ENCODE measurements at regions not wholly inside any gene's neighbourhood (a gene's known extent, or its start where the extent isn't known, plus 50 kb on each side); places are given as distances from the start of the nearest gene placed in this dataset.

DNA sequence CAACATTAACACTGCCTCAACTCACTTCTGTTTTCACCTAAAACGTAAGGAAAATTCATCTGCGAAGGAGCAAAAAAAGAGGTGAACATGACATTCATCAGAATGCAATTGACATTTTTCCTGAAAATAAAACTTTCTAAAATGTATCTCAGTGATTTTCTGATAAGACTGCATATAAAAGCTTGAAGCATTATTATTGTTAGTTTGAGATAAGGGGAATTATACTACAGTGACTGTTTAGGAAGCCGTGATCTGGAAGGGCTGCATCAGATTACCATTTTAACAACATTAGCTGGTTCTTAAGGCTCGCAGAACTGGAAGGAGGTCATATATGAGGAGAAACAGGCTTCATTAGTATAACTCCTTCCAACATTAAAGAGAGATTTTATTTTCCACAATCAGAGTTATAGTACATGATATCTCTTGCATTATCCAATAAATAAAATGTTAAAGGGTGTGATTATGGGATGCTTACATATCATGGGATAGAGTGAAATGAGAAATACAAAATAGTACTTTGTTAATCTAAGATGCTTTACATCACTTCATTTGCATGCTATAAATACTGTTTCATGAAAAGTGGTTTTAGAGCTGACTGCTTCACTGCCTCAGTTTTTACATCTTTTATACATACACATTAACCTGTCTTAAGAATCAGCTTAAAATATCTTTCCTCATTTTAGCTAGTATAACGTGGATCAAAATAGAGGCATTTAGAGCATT, 1820.1 kb upstream of the TENM3 start:
- H3K27ac Mint-ChIP-seq = no peak overlapping the region
- ATAC-seq (replicated peaks in 1 of 4) (no peak), DNase-seq (no peak)
- POLR2A ChIA-PET = no interaction called here
- no peaks in the 10 kb centered on the region for H3K36me3 ChIP-seq (ENCODE audit: control insufficient read depth in 2 of 2, extremely low read depth in 1 of 2, insufficient read depth in 1 of 2, low read length in 1 of 2)
- H3K27me3 ChIP-seq (replicated peaks in 1 of 2; ENCODE audit: control insufficient read depth in 2 of 2, extremely low read depth in 1 of 2, insufficient read depth in 2 of 2, low read length in 1 of 2) = no peaks in the 10 kb centered on the region
- no CpG with 5 or more reads among the region's 5 CpGs for WGBS (ENCODE audit: insufficient coverage)
- H3K4me3 ChIP-seq (ENCODE audit: control insufficient read depth in 1 of 2, extremely low read depth in 1 of 2, low read length in 1 of 2) = no peak overlapping the region
- H3K36me3 Mint-ChIP-seq = no peaks in the 10 kb centered on the region
- H3K27ac ChIP-seq (ENCODE audit: low read length) = no peak overlapping the region
- H3K27me3 Mint-ChIP-seq = no peaks in the 10 kb centered on the region
- H3K4me1 Mint-ChIP-seq = no peaks in the 10 kb centered on the region
- CTCF ChIA-PET = no interaction called here
- H3K4me1 ChIP-seq (ENCODE audit: control insufficient read depth in 1 of 2, extremely low read depth in 1 of 2, insufficient read depth in 2 of 2, low read length in 2 of 2) = no peaks in the 10 kb centered on the region
- peaks cover 0 to 10% (median 8%) of the 10 kb centered on the region in 3 donors for H3K9me3 Mint-ChIP-seq
- no peaks in the 10 kb centered on the region for H3K9me3 ChIP-seq
- no peak overlapping the region for H3K4me3 Mint-ChIP-seq

- CTCF ChIA-PET = no interaction called here
- Histone ChIP-seq H3K4me3 (ENCODE audit: control insufficient read depth in 1 of 2, extremely low read depth in 1 of 2, low read length in 1 of 2) (no peak overlapping the region), H3K4me1 (ENCODE audit: control insufficient read depth in 1 of 2, extremely low read depth in 1 of 2, insufficient read depth in 2 of 2, low read length in 2 of 2) (no peaks in the 10 kb centered on the region), H3K36me3 (ENCODE audit: control insufficient read depth in 2 of 2, extremely low read depth in 1 of 2, insufficient read depth in 1 of 2, low read length in 1 of 2) (no peaks in the 10 kb centered on the region), H3K9me3 (no peaks in the 10 kb centered on the region), H3K27me3 (replicated peaks in 1 of 2; ENCODE audit: control insufficient read depth in 2 of 2, extremely low read depth in 1 of 2, insufficient read depth in 2 of 2, low read length in 1 of 2) (no peaks in the 10 kb centered on the region), H3K27ac (ENCODE audit: low read length) (no peak overlapping the region)
- Mint-ChIP-seq H3K9me3 (peaks cover 0 to 10% (median 8%) of the 10 kb centered on the region in 3 donors), H3K4me3 (no peak overlapping the region), H3K36me3 (no peaks in the 10 kb centered on the region), H3K4me1 (no peaks in the 10 kb centered on the region), H3K27me3 (no peaks in the 10 kb centered on the region), H3K27ac (no peak overlapping the region)
- DNase-seq (no peak), ATAC-seq (replicated peaks in 1 of 4) (no peak)
- POLR2A ChIA-PET = no interaction called here
- WGBS (ENCODE audit: insufficient coverage) = 100% methylated on average over 2 of the region's 4 CpGs
Measured at GRCh38 chr4:180423712-180424057, 1819.5 kb upstream of the TENM3 start.

DNA sequence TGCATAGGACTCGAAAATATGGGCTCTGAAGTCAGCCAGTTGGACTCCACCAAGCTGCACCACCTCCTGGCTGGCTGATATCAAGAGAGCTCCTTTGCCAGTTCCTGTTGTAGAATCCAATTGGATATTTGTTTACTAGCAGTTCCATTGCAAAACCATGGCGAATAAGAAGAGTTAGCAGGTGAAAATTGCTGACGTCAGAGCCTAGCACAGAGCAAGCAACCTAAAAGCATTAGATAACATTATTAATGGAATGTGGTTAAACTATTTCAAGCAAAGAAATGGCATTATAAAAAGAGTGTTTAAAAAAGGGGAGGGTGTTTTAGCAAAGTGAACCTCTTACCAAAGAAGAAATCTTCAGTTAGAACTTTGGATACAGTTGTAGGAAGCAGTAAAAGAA, 1816.3 kb upstream of the TENM3 start:
- ATAC-seq (replicated peaks in 1 of 4) = no peak
- Mint-ChIP-seq H3K36me3 (no peaks in the 10 kb centered on the region), H3K9me3 (peaks cover under 1 to 14% (median 4%) of the 10 kb centered on the region in 3 donors), H3K27ac (no peak overlapping the region), H3K4me3 (no peak overlapping the region), H3K4me1 (no peaks in the 10 kb centered on the region), H3K27me3 (no peaks in the 10 kb centered on the region)
- Histone ChIP-seq H3K36me3 (ENCODE audit: control insufficient read depth in 2 of 2, extremely low read depth in 1 of 2, insufficient read depth in 1 of 2, low read length in 1 of 2) (no peaks in the 10 kb centered on the region), H3K9me3 (no peaks in the 10 kb centered on the region), H3K4me1 (ENCODE audit: control insufficient read depth in 1 of 2, extremely low read depth in 1 of 2, insufficient read depth in 2 of 2, low read length in 2 of 2) (no peaks in the 10 kb centered on the region), H3K27me3 (replicated peaks in 1 of 2; ENCODE audit: control insufficient read depth in 2 of 2, extremely low read depth in 1 of 2, insufficient read depth in 2 of 2, low read length in 1 of 2) (no peaks in the 10 kb centered on the region), H3K27ac (ENCODE audit: low read length) (no peak overlapping the region), H3K4me3 (ENCODE audit: control insufficient read depth in 1 of 2, extremely low read depth in 1 of 2, low read length in 1 of 2) (no peak overlapping the region)
- ChIA-PET POLR2A (no interaction called here), CTCF (no interaction called here)
- DNase-seq = no peak
- WGBS (ENCODE audit: insufficient coverage) = 86% methylated on average over 1 of the region's 3 CpGs

DNA sequence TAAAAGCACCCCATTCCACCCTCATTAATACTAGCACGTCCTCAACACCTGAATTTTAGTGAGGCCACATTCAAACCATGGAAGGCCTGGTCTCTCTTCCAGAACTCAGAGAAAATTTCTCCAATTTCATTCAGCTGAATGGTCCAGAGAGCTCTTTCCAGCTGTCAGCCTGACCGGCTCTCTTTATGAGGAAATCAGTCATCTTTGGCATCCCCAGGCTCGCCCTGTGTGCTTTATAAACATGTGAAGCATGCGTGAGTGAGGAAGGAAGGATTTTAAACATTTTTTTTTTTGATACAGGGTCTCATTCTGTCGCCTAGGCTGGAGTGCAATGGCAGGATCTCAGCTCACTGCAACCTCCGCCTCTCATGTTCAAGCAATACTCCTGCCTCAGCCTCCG, 1812.9 kb upstream of the TENM3 start:
- WGBS (ENCODE audit: insufficient coverage) = 89% methylated on average over 3 of the region's 7 CpGs
- Mint-ChIP-seq H3K4me1 (no peaks in the 10 kb centered on the region), H3K36me3 (no peaks in the 10 kb centered on the region), H3K27me3 (no peaks in the 10 kb centered on the region), H3K27ac (no peak overlapping the region), H3K4me3 (no peak overlapping the region), H3K9me3 (peaks cover 0 to 17% (median 4%) of the 10 kb centered on the region in 3 donors)
- ChIA-PET POLR2A (no interaction called here), CTCF (no interaction called here)
- no peaks in the 10 kb centered on the region for H3K36me3 ChIP-seq (ENCODE audit: control insufficient read depth in 2 of 2, extremely low read depth in 1 of 2, insufficient read depth in 1 of 2, low read length in 1 of 2)
- no peak overlapping the region for H3K4me3 ChIP-seq (ENCODE audit: control insufficient read depth in 1 of 2, extremely low read depth in 1 of 2, low read length in 1 of 2)
- DNase-seq (no peak), ATAC-seq (replicated peaks in 1 of 4) (no peak)
- H3K27ac ChIP-seq (ENCODE audit: low read length) = no peak overlapping the region
- H3K9me3 ChIP-seq = no peaks in the 10 kb centered on the region
- no peaks in the 10 kb centered on the region for H3K27me3 ChIP-seq (replicated peaks in 1 of 2; ENCODE audit: control insufficient read depth in 2 of 2, extremely low read depth in 1 of 2, insufficient read depth in 2 of 2, low read length in 1 of 2)
- H3K4me1 ChIP-seq (ENCODE audit: control insufficient read depth in 1 of 2, extremely low read depth in 1 of 2, insufficient read depth in 2 of 2, low read length in 2 of 2) = no peaks in the 10 kb centered on the region

DNA sequence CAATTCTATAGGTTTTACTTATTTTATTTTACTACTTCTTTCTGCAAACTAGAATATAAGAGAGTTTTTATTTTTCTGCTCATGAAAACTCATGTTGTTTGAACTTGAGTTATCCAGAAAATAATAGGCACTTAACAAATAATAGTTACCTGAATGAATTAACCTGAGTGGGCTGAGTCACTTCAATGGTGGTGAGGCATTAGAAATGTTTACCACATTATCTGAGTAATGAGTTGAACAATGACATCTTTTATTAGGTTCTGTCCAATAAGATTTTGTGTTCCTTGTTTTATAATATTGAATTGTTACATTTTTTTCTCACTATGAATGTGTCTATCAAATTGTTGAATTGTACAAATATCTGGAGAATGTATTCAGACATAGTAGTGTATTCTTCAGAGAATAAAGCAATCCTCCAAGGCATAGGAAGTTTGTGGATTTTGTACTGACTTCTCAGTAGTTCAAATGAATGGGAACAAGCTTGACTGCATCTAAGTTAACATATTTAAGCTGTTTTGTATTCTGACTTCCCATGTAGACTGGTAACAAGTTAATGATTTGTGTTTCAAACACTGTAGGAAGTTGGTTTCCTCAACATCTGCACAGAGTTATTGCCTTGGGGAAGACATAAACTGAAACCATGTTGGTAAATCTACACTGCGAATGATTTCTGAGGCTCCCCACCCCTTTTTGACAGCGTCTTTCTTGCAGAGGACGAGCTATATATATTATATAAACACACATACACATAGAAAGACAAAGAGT, 1808.9 kb upstream of the TENM3 start:
- Mint-ChIP-seq H3K27ac (no peak overlapping the region), H3K27me3 (no peaks in the 10 kb centered on the region), H3K9me3 (peaks cover 6 to 13% (median 9%) of the 10 kb centered on the region in 3 donors), H3K4me1 (peaks cover 0 to 7% (median 0%) of the 10 kb centered on the region in 3 donors), H3K4me3 (no peak overlapping the region), H3K36me3 (no peaks in the 10 kb centered on the region)
- Histone ChIP-seq H3K9me3 (no peaks in the 10 kb centered on the region), H3K4me3 (ENCODE audit: control insufficient read depth in 1 of 2, extremely low read depth in 1 of 2, low read length in 1 of 2) (no peak overlapping the region), H3K27ac (ENCODE audit: low read length) (no peak overlapping the region), H3K4me1 (ENCODE audit: control insufficient read depth in 1 of 2, extremely low read depth in 1 of 2, insufficient read depth in 2 of 2, low read length in 2 of 2) (peaks cover 0 to 2% of the 10 kb centered on the region in 2 experiments), H3K27me3 (replicated peaks in 1 of 2; ENCODE audit: control insufficient read depth in 2 of 2, extremely low read depth in 1 of 2, insufficient read depth in 2 of 2, low read length in 1 of 2) (no peaks in the 10 kb centered on the region), H3K36me3 (ENCODE audit: control insufficient read depth in 2 of 2, extremely low read depth in 1 of 2, insufficient read depth in 1 of 2, low read length in 1 of 2) (no peaks in the 10 kb centered on the region)
- no CpG with 5 or more reads among the region's 3 CpGs for WGBS (ENCODE audit: insufficient coverage)
- ChIA-PET CTCF (no interaction called here), POLR2A (no interaction called here)
- no peak for DNase-seq
- ATAC-seq (replicated peaks in 1 of 4) = no peak

GRCh38 chr4:180436361-180436760, 1806.8 kb upstream of the TENM3 start:
- Mint-ChIP-seq H3K4me1 (peaks cover 0 to 7% (median 0%) of the 10 kb centered on the region in 3 donors), H3K4me3 (no peak overlapping the region), H3K27me3 (no peaks in the 10 kb centered on the region), H3K27ac (no peak overlapping the region), H3K36me3 (no peaks in the 10 kb centered on the region), H3K9me3 (peaks cover 9 to 15% (median 10%) of the 10 kb centered on the region in 3 donors)
- DNase-seq = no peak
- no CpG with 5 or more reads among the region's 1 CpG for WGBS (ENCODE audit: insufficient coverage)
- CTCF ChIA-PET = no interaction called here
- Histone ChIP-seq H3K9me3 (no peaks in the 10 kb centered on the region), H3K4me1 (ENCODE audit: control insufficient read depth in 1 of 2, extremely low read depth in 1 of 2, insufficient read depth in 2 of 2, low read length in 2 of 2) (peaks cover 0 to 2% of the 10 kb centered on the region in 2 experiments), H3K27me3 (replicated peaks in 1 of 2; ENCODE audit: control insufficient read depth in 2 of 2, extremely low read depth in 1 of 2, insufficient read depth in 2 of 2, low read length in 1 of 2) (no peaks in the 10 kb centered on the region), H3K27ac (ENCODE audit: low read length) (no peak overlapping the region), H3K36me3 (ENCODE audit: control insufficient read depth in 2 of 2, extremely low read depth in 1 of 2, insufficient read depth in 1 of 2, low read length in 1 of 2) (no peaks in the 10 kb centered on the region), H3K4me3 (ENCODE audit: control insufficient read depth in 1 of 2, extremely low read depth in 1 of 2, low read length in 1 of 2) (no peak overlapping the region)
- ATAC-seq (replicated peaks in 1 of 4) = no peak
- POLR2A ChIA-PET = no interaction called here
